ENCODE measurements at regions not wholly inside any gene's neighbourhood (a gene's known extent, or its start where the extent isn't known, plus 50 kb on each side); places are given as distances from the start of the nearest gene placed in this dataset.

GRCh38 chr15:79643393-79643792 is 211.3 kb downstream of the MINAR1 start:
- H3K4me2 ChIP-seq (ENCODE audit: insufficient read depth in 1 of 2, low read depth in 2 of 2, low read length in 2 of 2): no peak overlapping the region
- no peak overlapping the region for H4K5ac ChIP-seq (ENCODE audit: insufficient read length, low read depth, low read length)
- peaks cover 0 to 1% (median 0%) of the 10 kb centered on the region in 4 experiments; a peak in 1 of 7 replicates for H3K27me3 ChIP-seq (replicated peaks in 1 of 4; ENCODE audit: control insufficient read depth in 3 of 4, extremely low read depth in 1 of 4, insufficient read depth in 3 of 4, low read length in 3 of 4)
- no peak overlapping the region for H2AFZ ChIP-seq (ENCODE audit: low read length)
- FAIRE-seq (no peak), DNase-seq (ENCODE audit: low read depth in 1 of 2, low spot score in 2 of 2) (no peak)
- H2BK12ac ChIP-seq (ENCODE audit: low read depth, low read length): no peak overlapping the region
- H3K79me2 ChIP-seq (ENCODE audit: control insufficient read depth in 1 of 2, insufficient read depth in 2 of 2, low read length in 2 of 2): no peaks in the 10 kb centered on the region
- TF ChIP-seq TAF1 (IDR thresholded peaks at IDR 0.05; ENCODE audit: low read depth, low read length) (no peak), SIX5 (IDR thresholded peaks at IDR 0.05; ENCODE audit: low read depth, low read length) (no peak)
- no peak overlapping the region for H3K9ac ChIP-seq (replicated peaks in 1 of 4; ENCODE audit: extremely low read depth in 1 of 4, low read depth in 3 of 4, low read length in 3 of 4)
- POLR2A ChIA-PET (ENCODE audit: partially characterized antibody): no interaction called here
- H3K79me1 ChIP-seq (ENCODE audit: low read depth, low read length): no peaks in the 10 kb centered on the region
- H3K4ac ChIP-seq (replicated peaks; ENCODE audit: insufficient read length, low read depth, low read length): no peak overlapping the region
- no peak overlapping the region for H2AK5ac ChIP-seq (ENCODE audit: low read depth, low read length)
- no peak overlapping the region for H2BK5ac ChIP-seq (ENCODE audit: low read depth, low read length)
- no peak overlapping the region for H4K91ac ChIP-seq (replicated peaks; ENCODE audit: insufficient read length, low read length)
- H3K56ac ChIP-seq (replicated peaks; ENCODE audit: insufficient read length, low read depth, low read length): no peak overlapping the region
- no peak overlapping the region for H3K14ac ChIP-seq (ENCODE audit: insufficient read length)
- H3K18ac ChIP-seq (ENCODE audit: extremely low read depth, low read length): no peak overlapping the region
- H2BK20ac ChIP-seq (ENCODE audit: low read length): no peak overlapping the region
- no peak overlapping the region for H2BK15ac ChIP-seq (ENCODE audit: low read length)
- H3K23ac ChIP-seq (ENCODE audit: insufficient read length): no peak overlapping the region
- H2BK120ac ChIP-seq (replicated peaks; ENCODE audit: low read depth, low read length): no peak overlapping the region
- no peak overlapping the region for H3K4me3 ChIP-seq (ENCODE audit: extremely low read depth in 1 of 4, insufficient read depth in 2 of 4, low read depth in 3 of 4, low read length in 4 of 4)
- no peak overlapping the region for H3K27ac ChIP-seq (ENCODE audit: low read depth, low read length)
- peaks cover 14 to 17% of the 10 kb centered on the region in 2 experiments for H3K9me3 ChIP-seq (ENCODE audit: insufficient read depth in 2 of 2, low read depth in 1 of 2, low read length in 1 of 2)
- CTCF ChIA-PET (ENCODE audit: partially characterized antibody): no interaction called here
- H4K20me1 ChIP-seq (replicated peaks in 1 of 2; ENCODE audit: control insufficient read depth in 1 of 2, insufficient read depth in 2 of 2, low read length in 2 of 2): no peaks in the 10 kb centered on the region
- no peaks in the 10 kb centered on the region for H3K4me1 ChIP-seq (replicated peaks in 1 of 4; ENCODE audit: control insufficient read depth in 3 of 4, insufficient read depth in 4 of 4, low read length in 3 of 4)
- no peak overlapping the region for H4K8ac ChIP-seq (ENCODE audit: extremely low read depth, insufficient read depth, low read length)
- H3K23me2 ChIP-seq (ENCODE audit: low read depth, low read length): no peaks in the 10 kb centered on the region
- no peaks in the 10 kb centered on the region for H3K36me3 ChIP-seq (ENCODE audit: control insufficient read depth in 2 of 4, insufficient read depth in 4 of 4, low read length in 3 of 4)

Data from H1 (cell line).